ENCODE measurements at regions not wholly inside any gene's neighbourhood (a gene's known extent, or its start where the extent isn't known, plus 50 kb on each side); places are given as distances from the start of the nearest gene placed in this dataset.

- peak; percentile 7 for DNase-seq
Observed at GRCh38 chrX:8971116-8971515, 62.8 kb downstream of the FAM9B start.

- no peak for DNase-seq
Observed at GRCh38 chrX:8969378-8969777, 64.5 kb downstream of the FAM9B start.

- DNase-seq: no peak
Observed at GRCh38 chrX:8967461-8967860, 66.5 kb downstream of the FAM9B start.

GRCh38 chrX:8960957-8961468 lies 72.9 kb downstream of the FAM9B start:
- no peak for DNase-seq

GRCh38 chrX:8955511-8955910 lies 78.4 kb downstream of the FAM9B start:
- DNase-seq: no peak

- no peak for DNase-seq
Observed at GRCh38 chrX:8946563-8946962, 87.4 kb downstream of the FAM9B start.

- no peak for DNase-seq
Observed at GRCh38 chrX:8939322-8939721, 94.6 kb downstream of the FAM9B start.

- no peak for DNase-seq
Observed at GRCh38 chrX:8927701-8928100, 106.2 kb downstream of the FAM9B start.

- DNase-seq: no peak
Observed at GRCh38 chrX:8927066-8927635, 106.8 kb downstream of the FAM9B start.

- no peak for DNase-seq
Observed at GRCh38 chrX:8921615-8922014, 112.3 kb downstream of the FAM9B start.

- DNase-seq: no peak
Observed at GRCh38 chrX:8919801-8920200, 114.1 kb downstream of the FAM9B start.

- DNase-seq: no peak
Observed at GRCh38 chrX:8916697-8917096, 115.5 kb upstream of the FAM9A start.

- peak; percentile 15 for DNase-seq
Observed at GRCh38 chrX:8914681-8915080, 113.5 kb upstream of the FAM9A start.

GRCh38 chrX:8913655-8914409 lies 112.6 kb upstream of the FAM9A start:
- peak; percentile 71 for DNase-seq

- no peak for DNase-seq
Observed at GRCh38 chrX:8907688-8908087, 106.5 kb upstream of the FAM9A start.

- no peak for DNase-seq
Observed at GRCh38 chrX:8906299-8906938, 105.2 kb upstream of the FAM9A start.

- no peak for DNase-seq
Observed at GRCh38 chrX:8897259-8897658, 96.1 kb upstream of the FAM9A start.

- DNase-seq: no peak
Observed at GRCh38 chrX:8890794-8891193, 89.6 kb upstream of the FAM9A start.

- DNase-seq: no peak
Observed at GRCh38 chrX:8887004-8887403, 85.8 kb upstream of the FAM9A start.

- DNase-seq: no peak
Observed at GRCh38 chrX:8879750-8880149, 78.6 kb upstream of the FAM9A start.

- no peak for DNase-seq
Observed at GRCh38 chrX:8873956-8874355, 72.8 kb upstream of the FAM9A start.

- DNase-seq: no peak
Observed at GRCh38 chrX:8873102-8873501, 71.9 kb upstream of the FAM9A start.

GRCh38 chrX:8870411-8870810 lies 69.2 kb upstream of the FAM9A start:
- DNase-seq: no peak

GRCh38 chrX:8869812-8870211 lies 68.6 kb upstream of the FAM9A start:
- no peak for DNase-seq
